Progenitor cell of endocrine pancreas (in vitro differentiated cells): ENCODE measurements at regions not wholly inside any gene's neighbourhood (a gene's known extent, or its start where the extent isn't known, plus 50 kb on each side); places are given as distances from the start of the nearest gene placed in this dataset.

Experiments
- DNase-seq: peaks from one replicate; pipeline ENCODE4 v3.0.0; 2021; ENCODE audit warnings: low spot score; ENCODE audit not compliant: unreplicated experiment
- H3K27ac Mint-ChIP-seq: 2 replicates; pipeline ENCODE4 v1.8.0; 2021; ENCODE audit warnings: mild to moderate bottlenecking, moderate library complexity, mixed read lengths
- H3K27me3 Mint-ChIP-seq: 2 replicates; pipeline ENCODE4 v1.8.0; 2021; ENCODE audit warnings: mixed read lengths
- H3K36me3 Mint-ChIP-seq: 2 replicates; pipeline ENCODE4 v1.8.0; 2022; ENCODE audit warnings: mixed read lengths; ENCODE audit not compliant: insufficient read depth
- H3K4me1 Mint-ChIP-seq: 2 replicates; pipeline ENCODE4 v1.8.0; 2021; ENCODE audit warnings: low read depth, mixed read lengths
- H3K4me3 Mint-ChIP-seq: 2 replicates; pipeline ENCODE4 v1.8.0; 2021; ENCODE audit warnings: low read depth, mild to moderate bottlenecking, moderate library complexity, mixed read lengths
- H3K9me3 Mint-ChIP-seq: 2 replicates; pipeline ENCODE4 v1.8.0; 2021; ENCODE audit warnings: low read depth, mixed read lengths
- TF ChIP-seq, protein P1 (sequence below): fragments of 200-600 bp; sonication (generic); IDR thresholded peaks from one replicate; pipeline ENCODE4 v1.5.0; 2021; ENCODE audit warnings: antibody characterized with exemption, mild to moderate bottlenecking; ENCODE audit not compliant: unreplicated experiment

DNA sequence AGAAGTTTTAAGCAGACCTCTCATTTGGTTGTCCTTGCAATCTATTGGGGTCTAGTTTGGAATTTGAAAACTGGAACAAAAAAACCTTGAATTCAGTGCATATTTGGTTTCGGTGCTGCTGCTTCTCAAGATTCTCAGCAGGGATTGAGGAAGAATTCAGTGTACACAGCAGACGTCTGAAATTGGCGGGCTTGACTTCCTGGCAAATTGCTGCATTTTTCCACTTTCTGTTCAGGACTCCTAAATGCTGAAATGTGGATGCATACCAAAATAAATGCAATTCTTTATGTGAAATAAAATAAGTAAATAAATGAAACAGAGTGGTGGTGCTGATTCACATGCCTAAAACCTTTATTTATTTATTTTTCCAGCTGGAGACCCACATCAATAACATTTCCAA lies 332.4 kb upstream of the KYNU start:
- TF ChIP-seq, protein P1, sequence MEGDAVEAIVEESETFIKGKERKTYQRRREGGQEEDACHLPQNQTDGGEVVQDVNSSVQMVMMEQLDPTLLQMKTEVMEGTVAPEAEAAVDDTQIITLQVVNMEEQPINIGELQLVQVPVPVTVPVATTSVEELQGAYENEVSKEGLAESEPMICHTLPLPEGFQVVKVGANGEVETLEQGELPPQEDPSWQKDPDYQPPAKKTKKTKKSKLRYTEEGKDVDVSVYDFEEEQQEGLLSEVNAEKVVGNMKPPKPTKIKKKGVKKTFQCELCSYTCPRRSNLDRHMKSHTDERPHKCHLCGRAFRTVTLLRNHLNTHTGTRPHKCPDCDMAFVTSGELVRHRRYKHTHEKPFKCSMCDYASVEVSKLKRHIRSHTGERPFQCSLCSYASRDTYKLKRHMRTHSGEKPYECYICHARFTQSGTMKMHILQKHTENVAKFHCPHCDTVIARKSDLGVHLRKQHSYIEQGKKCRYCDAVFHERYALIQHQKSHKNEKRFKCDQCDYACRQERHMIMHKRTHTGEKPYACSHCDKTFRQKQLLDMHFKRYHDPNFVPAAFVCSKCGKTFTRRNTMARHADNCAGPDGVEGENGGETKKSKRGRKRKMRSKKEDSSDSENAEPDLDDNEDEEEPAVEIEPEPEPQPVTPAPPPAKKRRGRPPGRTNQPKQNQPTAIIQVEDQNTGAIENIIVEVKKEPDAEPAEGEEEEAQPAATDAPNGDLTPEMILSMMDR, result no peak
- Mint-ChIP-seq H3K9me3 (peaks cover 7% of the 10 kb centered on the region), H3K36me3 (no peaks in the 10 kb centered on the region), H3K4me3 (no peak overlapping the region), H3K27me3 (no peaks in the 10 kb centered on the region), H3K27ac (no peak overlapping the region), H3K4me1 (no peaks in the 10 kb centered on the region)
- DNase-seq, result no peak

DNA sequence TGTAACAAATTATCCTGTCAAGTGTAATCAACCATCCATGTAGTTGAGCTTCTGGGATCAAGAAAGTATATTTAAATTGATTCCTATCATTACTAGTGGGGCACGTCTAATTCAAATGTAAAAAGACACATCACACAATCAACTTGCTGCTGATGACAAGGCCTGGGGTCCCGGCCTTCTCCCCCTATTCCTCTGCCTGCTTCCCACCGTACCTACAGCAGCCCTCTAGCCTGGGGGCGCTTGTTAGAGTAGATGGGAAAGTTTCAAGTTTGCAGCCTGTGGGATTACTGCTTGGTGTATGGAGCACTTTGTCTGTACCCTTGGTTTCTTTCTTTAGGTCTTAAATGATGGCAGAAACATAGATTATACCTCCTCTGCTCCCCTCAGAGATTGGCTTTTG lies 333.3 kb upstream of the KYNU start:
- H3K27me3 Mint-ChIP-seq, result no peaks in the 10 kb centered on the region
- TF ChIP-seq, protein P1, result no peak
- DNase-seq, result no peak
- H3K27ac Mint-ChIP-seq, result no peak overlapping the region
- H3K9me3 Mint-ChIP-seq, result peaks cover 5% of the 10 kb centered on the region
- no peak overlapping the region for H3K4me3 Mint-ChIP-seq
- no peaks in the 10 kb centered on the region for H3K4me1 Mint-ChIP-seq
- no peaks in the 10 kb centered on the region for H3K36me3 Mint-ChIP-seq

DNA sequence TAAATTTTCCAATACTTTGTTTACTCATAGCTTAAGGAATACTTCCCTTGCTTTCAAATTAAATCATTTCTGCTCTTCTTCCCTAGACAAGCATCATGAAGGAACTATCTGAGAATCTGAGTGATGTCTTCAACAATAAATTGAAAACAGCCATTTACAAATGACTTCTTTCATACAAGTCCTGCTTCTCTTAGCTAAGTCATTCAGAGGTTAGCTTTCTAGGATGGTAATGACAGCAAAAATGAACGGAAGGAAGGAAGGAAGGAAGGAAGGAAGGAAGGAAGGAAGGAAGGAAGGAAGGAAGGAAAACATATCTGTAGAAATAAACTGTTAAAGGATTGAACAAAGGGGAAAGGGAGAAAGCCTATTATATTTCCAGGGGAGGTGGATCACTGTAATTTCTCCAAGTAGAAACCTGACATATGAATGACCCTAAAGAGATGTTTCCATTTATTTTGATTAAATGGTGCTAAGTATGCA lies 335.0 kb upstream of the KYNU start:
- no peaks in the 10 kb centered on the region for H3K4me1 Mint-ChIP-seq
- DNase-seq, result no peak
- TF ChIP-seq, protein P1, result no peak
- peaks cover 5% of the 10 kb centered on the region for H3K9me3 Mint-ChIP-seq
- H3K36me3 Mint-ChIP-seq, result no peaks in the 10 kb centered on the region
- no peak overlapping the region for H3K27ac Mint-ChIP-seq
- no peaks in the 10 kb centered on the region for H3K27me3 Mint-ChIP-seq
- no peak overlapping the region for H3K4me3 Mint-ChIP-seq

DNA sequence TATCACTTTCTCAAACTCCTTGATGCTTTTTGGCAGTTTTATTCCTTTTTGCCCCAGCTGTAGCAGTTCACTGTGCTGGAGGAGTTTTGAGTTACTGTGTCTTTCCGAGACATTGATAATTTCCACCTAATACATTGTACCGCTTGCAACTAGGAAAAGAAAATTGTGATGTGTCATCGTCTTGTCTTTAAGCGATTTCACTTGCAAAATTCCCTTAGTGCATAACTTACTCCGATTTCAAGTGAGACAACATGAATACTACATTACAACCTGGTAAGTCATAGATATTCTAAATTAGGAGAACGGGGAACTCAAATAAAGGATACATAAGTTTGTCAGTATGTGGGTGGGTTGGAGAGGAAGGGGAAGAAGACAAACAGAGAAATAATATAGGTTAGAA lies 340.5 kb upstream of the KYNU start:
- Mint-ChIP-seq H3K27ac (no peak overlapping the region), H3K4me3 (no peak overlapping the region), H3K4me1 (no peaks in the 10 kb centered on the region), H3K36me3 (no peaks in the 10 kb centered on the region), H3K27me3 (no peaks in the 10 kb centered on the region), H3K9me3 (no peaks in the 10 kb centered on the region)
- TF ChIP-seq, protein P1, result no peak
- no peak for DNase-seq

DNA sequence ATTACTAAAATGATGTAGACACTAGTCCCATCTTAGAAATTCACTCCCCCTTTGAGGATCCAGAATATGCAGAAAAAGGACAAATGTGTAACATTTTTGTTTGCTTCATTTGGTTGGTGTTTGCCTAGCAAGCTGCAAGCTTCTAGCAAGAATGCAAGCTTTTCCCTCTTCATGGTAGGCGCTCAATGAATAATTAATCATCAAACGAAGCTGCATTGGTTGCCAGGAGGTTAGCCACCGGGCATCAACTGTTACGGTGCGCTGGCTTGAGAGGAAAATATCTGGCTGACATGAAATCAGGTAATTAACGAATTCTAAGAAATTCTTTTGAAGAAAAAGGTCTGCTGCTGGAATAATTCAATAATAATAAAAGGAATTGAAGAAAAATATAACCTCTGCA lies 341.0 kb upstream of the KYNU start:
- TF ChIP-seq, protein P1, result no peak
- Mint-ChIP-seq H3K27me3 (no peaks in the 10 kb centered on the region), H3K4me1 (peaks cover 1% of the 10 kb centered on the region), H3K9me3 (no peaks in the 10 kb centered on the region), H3K36me3 (no peaks in the 10 kb centered on the region), H3K27ac (no peak overlapping the region), H3K4me3 (no peak overlapping the region)
- no peak for DNase-seq
